ENCODE measurements at regions not wholly inside any gene's neighbourhood (a gene's known extent, or its start where the extent isn't known, plus 50 kb on each side); places are given as distances from the start of the nearest gene placed in this dataset.
"Not testable (repeated sequence)": the region's sequence is repeated elsewhere in the genome, so short reads cannot be mapped to it uniquely, and the experiment has no call there.

GRCh38 chr18:1075322-1075721, 170.7 kb downstream of the ADCYAP1 start:
- peak in 1 of 2 experiments; percentile 14 for DNase-seq
- no TSS peak for BruUV-seq (replicated peaks)
- no peaks in the 10 kb centered on the region for H3K9me3 ChIP-seq
- CTCF ChIA-PET = interaction anchor here (0.7 kb wide), 1 partner anchor 17 kb away, joined by 3 read pairs; no protein-coding TSS in a partner anchor
- H3K36me3 ChIP-seq (ENCODE audit: control insufficient read depth, insufficient read depth, low read length) = no peaks in the 10 kb centered on the region; the same call in 1 of the 2 replicates
- H3K4me3 ChIP-seq (ENCODE audit: low read depth, low read length) = no peak overlapping the region
- Mint-ChIP-seq H3K27ac (ENCODE audit: unreplicated experiment) (no peak overlapping the region), H3K36me3 (ENCODE audit: insufficient read depth, unreplicated experiment) (no peaks in the 10 kb centered on the region), H3K4me3 (ENCODE audit: unreplicated experiment) (peak overlapping the region; percentile 19), H3K4me1 (ENCODE audit: low read depth, unreplicated experiment) (peaks cover 6% of the 10 kb centered on the region), H3K9me3 (ENCODE audit: unreplicated experiment) (no peaks in the 10 kb centered on the region), H3K27me3 (ENCODE audit: insufficient read depth, unreplicated experiment) (no peaks in the 10 kb centered on the region)
- TF ChIP-seq CTCF (IDR thresholded peaks at IDR 0.05; ENCODE audit: insufficient read depth in 1 of 2, low read depth in 1 of 2, low read length in 1 of 2, severe bottlenecking in 1 of 2, unreplicated experiment in 1 of 2) = no peak
- peaks cover 10% of the 10 kb centered on the region; the same call in 1 of the 2 replicates for H3K4me1 ChIP-seq
- intact Hi-C loops (cut with micrococcal nuclease; ENCODE audit: unreplicated experiment) = no loop called here
- H3K27me3 ChIP-seq (replicated peaks; ENCODE audit: control insufficient read depth, insufficient read depth, low read length) = no peaks in the 10 kb centered on the region
- POLR2A ChIA-PET = no interaction called here

- Histone ChIP-seq H3K9me3 (no peaks in the 10 kb centered on the region), H3K4me1 (peaks cover 10% of the 10 kb centered on the region; the same call in 1 of the 2 replicates), H3K27me3 (replicated peaks; ENCODE audit: control insufficient read depth, insufficient read depth, low read length) (no peaks in the 10 kb centered on the region), H3K36me3 (ENCODE audit: control insufficient read depth, insufficient read depth, low read length) (no peaks in the 10 kb centered on the region; the same call in 1 of the 2 replicates), H3K4me3 (ENCODE audit: low read depth, low read length) (no peak overlapping the region)
- ChIA-PET CTCF (interaction anchor here (0.7 kb wide), 1 partner anchor 17 kb away, joined by 3 read pairs; no protein-coding TSS in a partner anchor), POLR2A (interaction anchor here (0.6 kb wide), 1 partner anchor 198 kb away, joined by 5 read pairs; no protein-coding TSS in a partner anchor)
- Mint-ChIP-seq H3K4me1 (ENCODE audit: low read depth, unreplicated experiment) (peaks cover 6% of the 10 kb centered on the region), H3K36me3 (ENCODE audit: insufficient read depth, unreplicated experiment) (no peaks in the 10 kb centered on the region), H3K4me3 (ENCODE audit: unreplicated experiment) (peak overlapping the region; percentile 19), H3K27me3 (ENCODE audit: insufficient read depth, unreplicated experiment) (no peaks in the 10 kb centered on the region), H3K9me3 (ENCODE audit: unreplicated experiment) (no peaks in the 10 kb centered on the region), H3K27ac (ENCODE audit: unreplicated experiment) (no peak overlapping the region)
- no peak for DNase-seq
- BruUV-seq (replicated peaks) = no TSS peak
- intact Hi-C loops (cut with micrococcal nuclease; ENCODE audit: unreplicated experiment) = no loop called here
- no peak for TF ChIP-seq CTCF (IDR thresholded peaks at IDR 0.05; ENCODE audit: insufficient read depth in 1 of 2, low read depth in 1 of 2, low read length in 1 of 2, severe bottlenecking in 1 of 2, unreplicated experiment in 1 of 2)
Observed at GRCh38 chr18:1075876-1076275, 171.2 kb downstream of the ADCYAP1 start.

GRCh38 chr18:1078301-1078700, 173.6 kb downstream of the ADCYAP1 start:
- Histone ChIP-seq H3K9me3 (no peaks in the 10 kb centered on the region), H3K4me3 (ENCODE audit: low read depth, low read length) (no peak overlapping the region), H3K27me3 (replicated peaks; ENCODE audit: control insufficient read depth, insufficient read depth, low read length) (no peaks in the 10 kb centered on the region), H3K4me1 (peaks cover 10% of the 10 kb centered on the region; the same call in 1 of the 2 replicates), H3K36me3 (ENCODE audit: control insufficient read depth, insufficient read depth, low read length) (no peaks in the 10 kb centered on the region; the same call in 1 of the 2 replicates)
- no peak for TF ChIP-seq CTCF (IDR thresholded peaks at IDR 0.05; ENCODE audit: insufficient read depth in 1 of 2, low read depth in 1 of 2, low read length in 1 of 2, severe bottlenecking in 1 of 2, unreplicated experiment in 1 of 2)
- ChIA-PET POLR2A (no interaction called here), CTCF (no interaction called here)
- Mint-ChIP-seq H3K4me3 (ENCODE audit: unreplicated experiment) (no peak overlapping the region), H3K36me3 (ENCODE audit: insufficient read depth, unreplicated experiment) (no peaks in the 10 kb centered on the region), H3K9me3 (ENCODE audit: unreplicated experiment) (no peaks in the 10 kb centered on the region), H3K4me1 (ENCODE audit: low read depth, unreplicated experiment) (peaks cover 6% of the 10 kb centered on the region), H3K27me3 (ENCODE audit: insufficient read depth, unreplicated experiment) (no peaks in the 10 kb centered on the region), H3K27ac (ENCODE audit: unreplicated experiment) (no peak overlapping the region)
- intact Hi-C loops (cut with micrococcal nuclease; ENCODE audit: unreplicated experiment) = no loop called here
- BruUV-seq (replicated peaks) = no TSS peak
- no peak for DNase-seq

- intact Hi-C loops (cut with micrococcal nuclease; ENCODE audit: unreplicated experiment); H3K36me3 ChIP-seq (ENCODE audit: control insufficient read depth, insufficient read depth, low read length); H3K27ac Mint-ChIP-seq (ENCODE audit: unreplicated experiment); POLR2A ChIA-PET; BruUV-seq (replicated peaks); CTCF ChIA-PET; H3K4me3 ChIP-seq (ENCODE audit: low read depth, low read length); H3K9me3 ChIP-seq; H3K27me3 Mint-ChIP-seq (ENCODE audit: insufficient read depth, unreplicated experiment); H3K4me3 Mint-ChIP-seq (ENCODE audit: unreplicated experiment); H3K27me3 ChIP-seq (replicated peaks; ENCODE audit: control insufficient read depth, insufficient read depth, low read length); H3K36me3 Mint-ChIP-seq (ENCODE audit: insufficient read depth, unreplicated experiment); DNase-seq; H3K4me1 ChIP-seq; H3K4me1 Mint-ChIP-seq (ENCODE audit: low read depth, unreplicated experiment): not testable (repeated sequence)
- H3K9me3 Mint-ChIP-seq (ENCODE audit: unreplicated experiment) = peaks cover 12% of the 10 kb centered on the region
Observed at GRCh38 chr18:1083675-1084074, 179.0 kb downstream of the ADCYAP1 start.

Measured in Caco-2 (cell line).